MM.1S (cell line): ENCODE measurements at regions not wholly inside any gene's neighbourhood (a gene's known extent, or its start where the extent isn't known, plus 50 kb on each side); places are given as distances from the start of the nearest gene placed in this dataset.
"Not testable (repeated sequence)": the region's sequence is repeated elsewhere in the genome, so short reads cannot be mapped to it uniquely, and the experiment has no call there.

Experiments
- CTCF ChIP-seq: fragments of 300-600 bp; sonication (generic); IDR thresholded peaks from 2 replicates; pipeline ENCODE4 v1.5.1; 2016; ENCODE audit warnings: antibody characterized with exemption, low read length, mixed read lengths
- EZH2 ChIP-seq: fragments of 300-600 bp; sonication (generic); optimal IDR thresholded peaks from 2 replicates; pipeline ENCODE3; 2017; ENCODE audit warnings: low read depth, mild to moderate bottlenecking, antibody characterized with exemption, low read length, mixed read lengths
- EZH2phosphoT487 ChIP-seq: fragments of 300-600 bp; sonication (generic); IDR thresholded peaks from 2 replicates; pipeline ENCODE4 v1.6.1; 2018; ENCODE audit warnings: antibody characterized with exemption, low read length

- not testable (repeated sequence) for TF ChIP-seq CTCF, EZH2, EZH2phosphoT487
Measured at GRCh38 chr2:122571471-122571870, 816.0 kb downstream of the TSN start.
